IMR-90 (cell line): ENCODE measurements at regions not wholly inside any gene's neighbourhood (a gene's known extent, or its start where the extent isn't known, plus 50 kb on each side); places are given as distances from the start of the nearest gene placed in this dataset.

Experiments used
- ATAC-seq: fragments of 200-7000 bp; cut with Tn5 transposase; 2 replicates; pipeline ENCODE4 v1.9.1; 2020; ENCODE audit warnings: low read depth, mild to moderate bottlenecking, moderate library complexity
- BruUV-seq: library from RNA; stranded (reverse); fragments of 400-500 nt; replicated peaks from 2 replicates; lab custom pipeline; 2021; lab: Mats Ljungman, UMichigan
- CTCF ChIA-PET: fragments of 300-600 bp; formaldehyde crosslinking; extraction: SDS; loops from one replicate; lab custom pipeline; 2021; ENCODE audit warnings: antibody characterized with exemption; lab: Yijun Ruan, JAX
- POLR2A ChIA-PET: fragments of 300-600 bp; sonication (Branson Sonifier 250); formaldehyde crosslinking; loops from one replicate; lab custom pipeline; 2022; ENCODE audit warnings: antibody characterized with exemption; ENCODE audit not compliant: unreplicated experiment; lab: Charles Lee
- DNase-seq: peaks from one replicate; pipeline ENCODE4 v3.0.0; 2013
- H2AFZ ChIP-seq: replicated peaks from 2 replicates; pipeline ENCODE3; 2013; ENCODE audit warnings: low read length, mild to moderate bottlenecking; ENCODE audit not compliant: poor library complexity
- H2AK5ac ChIP-seq: 2 replicates; pipeline ENCODE4 v1.6.1; 2013; ENCODE audit warnings: low read depth, low read length, inconsistent platforms
- H2AK9ac ChIP-seq: replicated peaks from 2 replicates; pipeline ENCODE3; 2013; ENCODE audit warnings: mild to moderate bottlenecking, low read depth, low read length, moderate library complexity; ENCODE audit not compliant: poor library complexity
- H2BK120ac ChIP-seq: 2 replicates; pipeline ENCODE4 v1.6.1; 2013; ENCODE audit warnings: low read depth, low read length, inconsistent platforms
- H2BK15ac ChIP-seq: 3 replicates; pipeline ENCODE4 v1.6.1; 2013; ENCODE audit warnings: low read depth, low read length, inconsistent platforms
- H2BK20ac ChIP-seq: 2 replicates; pipeline ENCODE4 v1.6.1; 2013; ENCODE audit warnings: low read depth, mild to moderate bottlenecking, inconsistent platforms, low read length, moderate library complexity
- H2BK5ac ChIP-seq: 2 replicates; pipeline ENCODE4 v1.6.1; 2013; ENCODE audit warnings: mild to moderate bottlenecking, low read depth, low read length, inconsistent platforms; ENCODE audit not compliant: poor library complexity, severe bottlenecking
- H3K14ac ChIP-seq: replicated peaks from 2 replicates; pipeline ENCODE4 v1.6.1; 2013; ENCODE audit warnings: low read depth, low read length, inconsistent platforms
- H3K18ac ChIP-seq: 2 replicates; pipeline ENCODE4 v1.6.1; 2013; ENCODE audit warnings: low read depth, low read length, control low read depth
- H3K23ac ChIP-seq: 2 replicates; pipeline ENCODE4 v1.6.1; 2013; ENCODE audit warnings: low read depth, low read length, inconsistent platforms
- H3K27ac ChIP-seq: 2 replicates; pipeline ENCODE4 v1.5.1; 2013; ENCODE audit warnings: mild to moderate bottlenecking, control low read depth, low read length; ENCODE audit not compliant: insufficient read depth
- H3K27me3 ChIP-seq: 2 replicates; pipeline ENCODE4 v1.6.1; 2013; ENCODE audit warnings: low read length; ENCODE audit not compliant: control insufficient read depth, insufficient read depth
- H3K36me3 ChIP-seq: 2 replicates; pipeline ENCODE4 v1.6.1; 2013; ENCODE audit warnings: low read length, mixed read lengths; ENCODE audit not compliant: control insufficient read depth, insufficient read depth
- H3K4ac ChIP-seq: 2 replicates; pipeline ENCODE4 v1.6.1; 2013; ENCODE audit warnings: low read depth, low read length, inconsistent platforms
- H3K4me1 ChIP-seq: 2 replicates; pipeline ENCODE4 v1.6.1; 2013; ENCODE audit warnings: low read length, mixed read lengths; ENCODE audit not compliant: control insufficient read depth, insufficient read depth
- H3K4me2 ChIP-seq: 2 replicates; pipeline ENCODE4 v1.6.1; 2013; ENCODE audit warnings: low read depth, mild to moderate bottlenecking, control low read depth, low read length, moderate library complexity
- H3K4me3 ChIP-seq: 2 replicates; pipeline ENCODE4 v1.5.1; 2013; ENCODE audit warnings: low read depth, mild to moderate bottlenecking, control low read depth, low read length, moderate library complexity; ENCODE audit not compliant: insufficient read depth
- H3K56ac ChIP-seq: 2 replicates; pipeline ENCODE4 v1.6.1; 2013; ENCODE audit warnings: low read length, inconsistent platforms; ENCODE audit not compliant: insufficient read depth; ENCODE audit errors: extremely low read depth
- H3K79me1 ChIP-seq, 2 experiments: 2 replicates each; pipeline ENCODE4 v1.6.1; 2013; ENCODE audit warnings: low read length in 2 of 2, inconsistent platforms in 1 of 2, low read depth in 1 of 2
- H3K9ac ChIP-seq: 2 replicates; pipeline ENCODE4 v1.6.1; 2013; ENCODE audit warnings: low read depth, low read length, control low read depth
- H3K9me1 ChIP-seq: 2 replicates; pipeline ENCODE4 v1.6.1; 2013; ENCODE audit warnings: low read length, inconsistent platforms; ENCODE audit not compliant: insufficient read depth
- H3K9me3 ChIP-seq: 2 replicates; pipeline ENCODE4 v1.6.1; 2013; ENCODE audit warnings: low read length; ENCODE audit not compliant: control insufficient read depth, insufficient read depth
- H4K20me1 ChIP-seq: 2 replicates; pipeline ENCODE4 v1.6.1; 2013; ENCODE audit warnings: low read length, inconsistent platforms; ENCODE audit not compliant: insufficient read depth
- H4K5ac ChIP-seq: 2 replicates; pipeline ENCODE4 v1.6.1; 2013; ENCODE audit warnings: mild to moderate bottlenecking, low read depth, low read length, control low read depth
- H4K8ac ChIP-seq, 2 experiments: 2 replicates each; pipeline ENCODE4 v1.6.1; 2013; ENCODE audit warnings: low read depth in 2 of 2, low read length in 2 of 2, control low read depth in 1 of 2, inconsistent platforms in 1 of 2
- H4K91ac ChIP-seq: 2 replicates; pipeline ENCODE4 v1.6.1; 2013; ENCODE audit warnings: low read depth, low read length, inconsistent platforms; ENCODE audit not compliant: insufficient read depth
- BHLHE40 ChIP-seq: fragments of 150-350 bp; IDR thresholded peaks from 2 replicates; pipeline ENCODE4 v1.6.1; 2016; ENCODE audit warnings: mild to moderate bottlenecking, low read depth, low read length
- CEBPB ChIP-seq: IDR thresholded peaks from 2 replicates; pipeline ENCODE4 v1.6.1; 2012; ENCODE audit warnings: low read depth, low read length, improper control_type of control experiment
- CHD1 ChIP-seq: IDR thresholded peaks from 2 replicates; pipeline ENCODE4 v1.6.1; 2012; ENCODE audit warnings: low read depth, low read length, improper control_type of control experiment
- CTCF ChIP-seq: conservative IDR thresholded peaks from 2 replicates; pipeline ENCODE4 v1.5.1; 2012; ENCODE audit warnings: mild to moderate bottlenecking, low read depth, low read length, improper control_type of control experiment
- MAFK ChIP-seq: IDR thresholded peaks from 2 replicates; pipeline ENCODE4 v1.6.1; 2012; ENCODE audit warnings: low read depth, low read length, improper control_type of control experiment
- MXI1 ChIP-seq: IDR thresholded peaks from 2 replicates; pipeline ENCODE4 v1.6.1; 2012; ENCODE audit warnings: low read depth, mild to moderate bottlenecking, low read length, moderate library complexity, borderline replicate concordance
- POLR2A ChIP-seq: IDR thresholded peaks from 2 replicates; pipeline ENCODE4 v1.6.1; 2012; ENCODE audit warnings: mild to moderate bottlenecking, low read depth, low read length
- RCOR1 ChIP-seq: IDR thresholded peaks from 2 replicates; pipeline ENCODE4 v1.6.1; 2012; ENCODE audit warnings: mild to moderate bottlenecking, low read length, improper control_type of control experiment; ENCODE audit not compliant: insufficient replicate concordance
- RFX5 ChIP-seq: IDR thresholded peaks from 2 replicates; pipeline ENCODE4 v1.8.0; 2012; ENCODE audit warnings: low read depth, mild to moderate bottlenecking, low read length, moderate library complexity
- SMC3 ChIP-seq: fragments of 150-350 bp; IDR thresholded peaks from 2 replicates; pipeline ENCODE4 v1.6.1; 2016; ENCODE audit warnings: low read depth, mild to moderate bottlenecking, antibody characterized with exemption, low read length, moderate library complexity
- WGBS, 2 experiments: methylation state at CpG; one replicate each; pipeline versions ENCODE4 v1.1.5 to v1.1.7; 2013; ENCODE audit warnings: missing lambda C conversion rate in 2 of 2; ENCODE audit not compliant: insufficient read length in 1 of 2; ENCODE audit errors: extremely low coverage in 2 of 2; 5-methylcytosine and 5-hydroxymethylcytosine counted together
- dilution Hi-C: fragments of 300-500 bp; cut with HindIII; formaldehyde crosslinking; loops from one replicate; pipeline ENCODE4 v1.14.3; 2018; ENCODE audit warnings: low sequenced_read_pairs; ENCODE audit not compliant: unreplicated experiment
- in situ Hi-C: fragments of 300-500 bp; cut with MboI; formaldehyde crosslinking; loops from 3 replicates; pipeline ENCODE4 v1.14.3; 2019; ENCODE audit warnings: low sequenced_read_pairs, inconsistent platforms, mixed read lengths
- intact Hi-C: fragments of 100-400 bp; cut with micrococcal nuclease; formaldehyde crosslinking; loops from 2 replicates; pipeline ENCODE4 v1.10.0; 2022
- TF ChIP-seq, protein P1 (sequence below): fragments of 150-350 bp; IDR thresholded peaks from 2 replicates; pipeline ENCODE4 v1.6.1; 2016; ENCODE audit warnings: low read depth, mild to moderate bottlenecking, low read length, moderate library complexity, borderline replicate concordance
- TF ChIP-seq, protein P2 (sequence below): fragments of 150-350 bp; IDR thresholded peaks from 2 replicates; pipeline ENCODE4 v1.6.1; 2017; ENCODE audit warnings: mild to moderate bottlenecking, antibody characterized with exemption, low read length, low read depth

GRCh38 chr6:134103006-134103405, 50.6 kb upstream of the SLC2A12 start:
- H3K14ac ChIP-seq, result no peak overlapping the region
- no peak overlapping the region for H2AK5ac ChIP-seq
- intact Hi-C loops, result no loop called here
- in situ Hi-C loops, result loop anchor here (10.0 kb wide), 1 partner anchor 538 kb away; no protein-coding TSS in a partner anchor
- no peak for DNase-seq
- no peak overlapping the region for H4K5ac ChIP-seq
- H2BK20ac ChIP-seq, result no peak overlapping the region
- no peaks in the 10 kb centered on the region for H3K79me1 ChIP-seq
- H3K27ac ChIP-seq, result no peak overlapping the region
- no peaks in the 10 kb centered on the region for H4K20me1 ChIP-seq
- dilution Hi-C loops, result no loop called here
- peaks cover 6% of the 10 kb centered on the region; the same call in 1 of the 2 replicates for H3K27me3 ChIP-seq
- H2BK5ac ChIP-seq, result no peak overlapping the region
- no peak overlapping the region for H3K18ac ChIP-seq
- H3K4me2 ChIP-seq, result no peak overlapping the region
- ChIA-PET POLR2A (no interaction called here), CTCF (interaction anchor here (0.9 to 4.2 kb wide), 2 partner anchors 179 to 533 kb away, joined by 3 to 22 read pairs; no protein-coding TSS in a partner anchor)
- TF ChIP-seq RCOR1 (no peak), CEBPB (no peak), POLR2A (no peak), CTCF (no peak), MAFK (no peak), MXI1 (no peak), BHLHE40 (no peak), RFX5 (no peak), CHD1 (no peak), SMC3 (no peak)
- TF ChIP-seq, protein P1, sequence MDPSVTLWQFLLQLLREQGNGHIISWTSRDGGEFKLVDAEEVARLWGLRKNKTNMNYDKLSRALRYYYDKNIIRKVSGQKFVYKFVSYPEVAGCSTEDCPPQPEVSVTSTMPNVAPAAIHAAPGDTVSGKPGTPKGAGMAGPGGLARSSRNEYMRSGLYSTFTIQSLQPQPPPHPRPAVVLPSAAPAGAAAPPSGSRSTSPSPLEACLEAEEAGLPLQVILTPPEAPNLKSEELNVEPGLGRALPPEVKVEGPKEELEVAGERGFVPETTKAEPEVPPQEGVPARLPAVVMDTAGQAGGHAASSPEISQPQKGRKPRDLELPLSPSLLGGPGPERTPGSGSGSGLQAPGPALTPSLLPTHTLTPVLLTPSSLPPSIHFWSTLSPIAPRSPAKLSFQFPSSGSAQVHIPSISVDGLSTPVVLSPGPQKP, result no peak
- TF ChIP-seq, protein P2, sequence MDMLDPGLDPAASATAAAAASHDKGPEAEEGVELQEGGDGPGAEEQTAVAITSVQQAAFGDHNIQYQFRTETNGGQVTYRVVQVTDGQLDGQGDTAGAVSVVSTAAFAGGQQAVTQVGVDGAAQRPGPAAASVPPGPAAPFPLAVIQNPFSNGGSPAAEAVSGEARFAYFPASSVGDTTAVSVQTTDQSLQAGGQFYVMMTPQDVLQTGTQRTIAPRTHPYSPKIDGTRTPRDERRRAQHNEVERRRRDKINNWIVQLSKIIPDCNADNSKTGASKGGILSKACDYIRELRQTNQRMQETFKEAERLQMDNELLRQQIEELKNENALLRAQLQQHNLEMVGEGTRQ, result no peak
- no peak overlapping the region for H2AK9ac ChIP-seq
- H2BK120ac ChIP-seq, result no peak overlapping the region
- H4K8ac ChIP-seq, result no peak overlapping the region
- H2AFZ ChIP-seq, result peak overlapping the region; percentile 15
- no peak for ATAC-seq
- no peak overlapping the region for H3K4me3 ChIP-seq
- peaks cover 7% of the 10 kb centered on the region for H3K4me1 ChIP-seq
- no peak overlapping the region for H3K23ac ChIP-seq
- no peak overlapping the region for H3K56ac ChIP-seq
- H3K4ac ChIP-seq, result no peak overlapping the region
- H4K91ac ChIP-seq, result no peak overlapping the region
- 0 out of 2 replicates have a peak, but pooled peaks cover 3% of the 10 kb centered on the region for H3K9me1 ChIP-seq
- H3K36me3 ChIP-seq, result no peaks in the 10 kb centered on the region
- H3K9ac ChIP-seq, result no peak overlapping the region
- no TSS peak for BruUV-seq
- no peak overlapping the region for H2BK15ac ChIP-seq
- 75% methylated on average over 3 of the region's 4 CpGs; no CpG with 5 or more reads in 1 of the 2 experiments for WGBS, 2 experiments
- no peaks in the 10 kb centered on the region for H3K9me3 ChIP-seq
